Stomach (tissue), 4 donors: ENCODE measurements at regions not wholly inside any gene's neighbourhood (a gene's known extent, or its start where the extent isn't known, plus 50 kb on each side); places are given as distances from the start of the nearest gene placed in this dataset.

Experiments used
- CTCF ChIP-seq, 7 experiments: fragments of 450-650 bp in 4 of 7; fragments of 200-600 bp in 3 of 7; sonication (generic) in 3 of 7; IDR thresholded peaks; one replicate each; pipeline ENCODE4 v1.5.1; 2016 to 2019; ENCODE audit warnings: antibody characterized with exemption in 7 of 7, control low read depth in 2 of 7, mild to moderate bottlenecking in 1 of 7
- POLR2A ChIP-seq, 4 donors: fragments of 450-650 bp; IDR thresholded peaks; one replicate each; pipeline ENCODE4 v1.6.1; 2016; ENCODE audit warnings: antibody characterized with exemption in 4 of 4, control low read depth in 2 of 4, mild to moderate bottlenecking in 1 of 4, moderate library complexity in 1 of 4
- POLR2AphosphoS5 ChIP-seq, 3 donors: sonication (generic); formaldehyde crosslinking; IDR thresholded peaks; one replicate each; pipeline ENCODE4 v1.6.1; 2016; ENCODE audit warnings: antibody characterized with exemption in 3 of 3

- TF ChIP-seq CTCF (IDR thresholded peaks at IDR 0.05), result no peak
- no peak for TF ChIP-seq POLR2AphosphoS5 (IDR thresholded peaks at IDR 0.05)
- no peak for TF ChIP-seq POLR2A (IDR thresholded peaks at IDR 0.05)
These were observed 222.7 kb downstream of the SOX4 start for GRCh38 chr6:21816231-21816630.
